Lower lobe of right lung (tissue), 2 donors: ENCODE measurements at regions not wholly inside any gene's neighbourhood (a gene's known extent, or its start where the extent isn't known, plus 50 kb on each side); places are given as distances from the start of the nearest gene placed in this dataset.
A peak's percentile ranks its signal among the peaks of the same experiment; 100 is the strongest.

Experiments used
- ATAC-seq, 2 donors: fragments of 200-7000 bp; cut with Tn5 transposase; one replicate each; pipeline ENCODE4 v1.9.1; 2020 to 2022; ENCODE audit warnings: mild to moderate bottlenecking in 2 of 2, moderate library complexity in 2 of 2
- DNase-seq: peaks from one replicate; pipeline ENCODE4 v3.0.0-alpha.2; 2020
- H3K27ac ChIP-seq: fragments of 200-600 bp; one replicate; pipeline ENCODE4 v1.8.0; 2022
- H3K27me3 ChIP-seq: fragments of 200-600 bp; one replicate; pipeline ENCODE4 v1.8.0; 2022; ENCODE audit warnings: low read depth
- H3K36me3 ChIP-seq: fragments of 200-600 bp; one replicate; pipeline ENCODE4 v1.8.0; 2022; ENCODE audit warnings: mild to moderate bottlenecking
- H3K4me1 ChIP-seq: fragments of 200-600 bp; one replicate; pipeline ENCODE4 v1.8.0; 2022
- H3K4me3 ChIP-seq: fragments of 200-600 bp; one replicate; pipeline ENCODE4 v1.8.0; 2022; ENCODE audit warnings: mild to moderate bottlenecking
- H3K9me3 ChIP-seq: fragments of 200-600 bp; one replicate; pipeline ENCODE4 v1.8.0; 2022
- CTCF ChIP-seq: fragments of 200-600 bp; IDR thresholded peaks from one replicate; pipeline ENCODE4 v1.8.0; 2022; ENCODE audit warnings: antibody characterized with exemption, mild to moderate bottlenecking
- intact Hi-C: fragments of 100-400 bp; cut with DNase I; formaldehyde crosslinking; loops from one replicate; pipeline ENCODE4 v1.11.0; 2022
- donor health status: DM: no; HTN: yes; CAD: no; lungs with severe emphysema.

- peaks cover 4% of the 10 kb centered on the region for H3K9me3 ChIP-seq
- H3K36me3 ChIP-seq = no peaks in the 10 kb centered on the region
Measured at GRCh38 chr4:177853229-177853628, 411.0 kb upstream of the AGA start.

GRCh38 chr4:177855507-177856197 is 413.4 kb upstream of the AGA start:
- Histone ChIP-seq H3K4me1 (no peaks in the 10 kb centered on the region), H3K4me3 (no peak overlapping the region), H3K36me3 (no peaks in the 10 kb centered on the region), H3K27ac (no peak overlapping the region), H3K9me3 (no peaks in the 10 kb centered on the region), H3K27me3 (no peaks in the 10 kb centered on the region)
- ATAC-seq = no peak
- intact Hi-C loops = no loop called here
- TF ChIP-seq CTCF = no peak
- DNase-seq = no peak

More at GRCh38 chr4:177853229-177853628, 411.0 kb upstream of the AGA start:
- no peaks in the 10 kb centered on the region for H3K4me1 ChIP-seq
- ATAC-seq (no peak), DNase-seq (no peak)
- H3K27me3 ChIP-seq = no peaks in the 10 kb centered on the region
- no peak overlapping the region for H3K27ac ChIP-seq
- no peak overlapping the region for H3K4me3 ChIP-seq
- TF ChIP-seq CTCF = no peak
- intact Hi-C loops = no loop called here

GRCh38 chr4:177860171-177860570 is 417.9 kb upstream of the AGA start:
- H3K4me1 ChIP-seq = no peaks in the 10 kb centered on the region
- H3K36me3 ChIP-seq = no peaks in the 10 kb centered on the region
- H3K27me3 ChIP-seq = no peaks in the 10 kb centered on the region
- ATAC-seq = no peak
- H3K27ac ChIP-seq = no peak overlapping the region
- no peak for TF ChIP-seq CTCF
- no peak overlapping the region for H3K4me3 ChIP-seq
- no peak for DNase-seq
- no peaks in the 10 kb centered on the region for H3K9me3 ChIP-seq
- intact Hi-C loops = no loop called here

- Histone ChIP-seq H3K4me1 (no peaks in the 10 kb centered on the region), H3K4me3 (no peak overlapping the region), H3K27ac (no peak overlapping the region), H3K27me3 (no peaks in the 10 kb centered on the region), H3K9me3 (no peaks in the 10 kb centered on the region), H3K36me3 (no peaks in the 10 kb centered on the region)
- no peak for DNase-seq
- no peak for TF ChIP-seq CTCF
- intact Hi-C loops = no loop called here
- ATAC-seq = peak in 1 of 2 donors; percentile 38
Measured at GRCh38 chr4:177861551-177862094, 419.4 kb upstream of the AGA start.

GRCh38 chr4:177862541-177863176 is 420.4 kb upstream of the AGA start:
- peak in 1 of 2 donors; percentile 29 for ATAC-seq
- no peaks in the 10 kb centered on the region for H3K27me3 ChIP-seq
- no peak for TF ChIP-seq CTCF
- no peaks in the 10 kb centered on the region for H3K4me1 ChIP-seq
- H3K36me3 ChIP-seq = no peaks in the 10 kb centered on the region
- H3K27ac ChIP-seq = no peak overlapping the region
- DNase-seq = peak; percentile 28
- no peaks in the 10 kb centered on the region for H3K9me3 ChIP-seq
- no peak overlapping the region for H3K4me3 ChIP-seq
- intact Hi-C loops = no loop called here
